HG03039 (cell line): ENCODE measurements at regions not wholly inside any gene's neighbourhood (a gene's known extent, or its start where the extent isn't known, plus 50 kb on each side); places are given as distances from the start of the nearest gene placed in this dataset.
"Not testable (repeated sequence)": the region's sequence is repeated elsewhere in the genome, so short reads cannot be mapped to it uniquely, and the experiment has no call there.

Experiments
- ATAC-seq: cut with Tn5 transposase; IDR thresholded peaks from one replicate; pipeline ENCODE4 v1.9.1; 2021; ENCODE audit warnings: mild to moderate bottlenecking, moderate library complexity; ENCODE audit not compliant: unreplicated experiment

DNA sequence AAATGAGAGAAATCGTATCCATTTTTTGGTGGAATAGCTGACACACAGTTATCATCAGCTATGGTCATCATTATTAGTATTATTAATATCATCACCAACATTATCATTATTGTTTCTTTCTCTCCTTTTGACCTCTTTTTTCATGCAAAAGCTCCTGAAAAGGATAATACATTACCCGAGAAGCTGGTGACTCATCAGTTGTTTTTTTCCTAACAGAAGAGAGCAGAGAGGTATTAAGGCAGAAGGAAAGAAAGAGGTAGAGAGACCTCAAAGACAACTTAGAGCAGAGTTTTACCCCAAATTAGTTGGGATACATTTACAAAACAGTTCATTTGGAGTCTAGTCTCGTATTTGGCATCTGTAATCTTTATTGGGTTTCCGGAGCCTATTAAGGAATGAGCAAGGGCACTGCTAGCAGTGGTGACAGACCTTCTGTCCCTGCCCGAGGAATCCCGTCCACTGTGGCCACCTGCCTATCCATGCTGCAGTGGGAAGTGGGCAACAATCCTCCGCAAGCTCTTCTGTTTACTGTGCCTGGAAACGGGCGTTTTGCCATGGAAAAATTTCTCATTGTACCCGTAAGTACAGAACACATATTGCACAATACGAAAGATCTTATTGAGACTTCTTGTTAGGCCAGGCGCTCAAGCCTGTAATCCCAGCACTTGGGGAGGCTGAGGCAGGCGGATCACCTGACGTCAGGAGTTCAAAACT is 170.0 kb upstream of the MKLN1 start:
- no peak for ATAC-seq

DNA sequence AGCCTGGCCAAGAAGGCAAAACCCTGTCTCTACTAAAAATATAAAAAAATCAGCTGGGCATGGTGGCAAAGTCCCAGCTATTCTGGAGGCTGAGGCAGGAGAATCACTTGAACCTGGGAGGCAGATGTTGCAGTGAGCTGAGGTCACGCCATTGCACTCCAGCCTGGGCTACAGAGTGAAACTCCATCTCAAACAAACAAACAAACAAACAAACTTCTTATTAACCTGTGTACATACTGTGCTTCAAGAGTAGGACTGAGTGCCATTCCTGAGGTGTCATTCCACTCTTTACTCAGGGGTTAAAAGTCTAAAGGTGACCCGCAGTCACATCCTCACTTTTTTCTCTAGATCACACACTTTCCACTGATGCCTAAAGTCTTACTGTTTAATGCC is 169.4 kb upstream of the MKLN1 start:
- not testable (repeated sequence) for ATAC-seq

DNA sequence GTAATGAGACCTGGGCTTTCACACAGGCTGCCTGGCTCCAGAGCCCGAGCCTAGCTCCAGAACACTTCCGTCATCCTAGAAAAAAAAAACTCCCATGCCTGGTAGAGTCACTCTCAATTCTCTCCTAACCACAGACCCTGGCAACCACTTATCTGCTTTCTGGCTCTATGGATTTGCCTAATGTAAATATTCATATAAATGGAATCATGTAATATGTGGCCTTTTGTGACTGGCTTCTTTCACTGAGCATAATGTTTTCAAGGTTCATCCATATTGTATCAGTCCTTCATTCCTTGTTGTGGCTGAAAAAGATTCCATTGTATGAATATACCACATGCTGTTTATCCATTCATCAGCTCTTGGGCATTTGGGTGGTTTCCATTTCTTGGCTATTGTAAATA is 167.7 kb upstream of the MKLN1 start:
- no peak for ATAC-seq

DNA sequence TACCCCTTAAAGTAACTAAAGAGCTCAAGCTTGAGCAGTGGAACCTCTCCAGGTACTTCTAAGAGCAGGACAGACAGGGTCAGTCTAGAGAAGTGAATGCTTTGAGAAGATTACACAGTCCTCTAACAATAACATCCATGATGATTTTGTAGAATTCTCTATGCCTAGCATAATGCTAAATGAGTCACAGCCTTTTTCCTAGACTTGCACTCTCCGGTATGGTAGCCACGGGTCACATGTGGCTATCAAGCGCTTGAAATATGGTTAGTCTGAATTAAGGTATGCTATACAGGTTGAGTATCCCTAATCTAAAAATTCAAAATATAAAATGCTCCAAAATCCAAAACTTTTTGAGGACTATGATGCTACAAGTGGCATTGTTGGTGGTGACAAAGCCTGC is 166.6 kb upstream of the MKLN1 start:
- no peak for ATAC-seq

DNA sequence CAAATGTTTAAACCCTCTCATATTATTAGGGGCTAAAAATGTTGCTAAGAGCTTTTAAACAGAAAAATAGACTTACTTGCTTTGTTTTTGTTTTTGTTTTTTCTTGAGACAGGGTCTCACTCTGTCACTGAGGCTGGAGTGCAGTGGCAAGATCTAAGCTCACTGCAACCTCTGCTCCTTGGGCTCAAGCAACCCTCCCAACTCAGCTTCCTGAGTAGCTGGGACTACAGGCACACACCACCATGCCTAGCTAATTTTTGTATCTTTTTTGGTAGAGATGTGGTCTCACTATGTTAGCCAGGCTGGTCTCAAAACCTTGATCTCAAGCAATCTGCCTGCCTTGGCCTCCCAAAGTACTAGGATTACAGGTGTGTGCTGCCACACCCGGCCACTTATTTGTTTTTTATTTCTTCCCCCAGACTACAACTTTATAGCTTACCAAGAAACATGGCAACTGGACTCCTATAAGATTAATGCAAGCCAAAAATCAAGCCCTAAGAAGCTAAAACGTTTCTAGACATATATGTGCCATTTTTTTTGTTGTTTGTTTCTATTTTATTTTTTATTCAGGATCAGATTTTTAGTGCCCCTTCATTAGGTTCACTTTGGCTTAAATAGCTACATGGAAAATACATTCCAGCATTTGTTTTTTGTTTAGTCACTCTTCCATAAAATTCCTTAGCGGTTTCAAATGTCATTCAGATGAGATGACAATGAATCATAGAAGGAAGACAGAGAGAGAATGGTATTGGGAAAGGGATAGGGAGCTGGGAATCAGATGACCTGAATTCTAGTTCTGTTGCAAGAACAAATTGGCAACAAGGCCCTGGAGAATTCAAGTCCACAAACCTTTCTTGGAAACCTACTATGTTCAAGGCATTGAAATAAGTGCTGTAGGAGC is 163.4 kb upstream of the MKLN1 start:
- no peak for ATAC-seq

DNA sequence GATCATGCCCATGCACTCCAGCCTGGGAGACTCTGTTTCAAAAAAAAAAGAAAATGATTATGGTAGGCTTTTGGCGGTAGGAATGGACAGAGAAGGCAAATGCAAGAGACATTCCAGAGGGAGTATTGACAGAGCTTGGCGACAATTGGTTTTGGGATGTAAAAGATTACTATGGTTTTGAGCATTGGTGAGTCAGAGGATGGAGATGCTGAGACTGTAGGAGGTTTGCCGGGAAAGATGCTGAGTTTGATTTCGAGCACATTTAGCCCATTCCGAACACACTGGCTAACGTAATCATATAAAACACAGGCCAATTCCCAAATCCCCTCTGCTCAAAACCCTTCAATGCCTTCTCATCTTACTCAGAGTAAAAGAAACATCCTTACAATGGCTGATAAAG is 161.6 kb upstream of the MKLN1 start:
- ATAC-seq: no peak

DNA sequence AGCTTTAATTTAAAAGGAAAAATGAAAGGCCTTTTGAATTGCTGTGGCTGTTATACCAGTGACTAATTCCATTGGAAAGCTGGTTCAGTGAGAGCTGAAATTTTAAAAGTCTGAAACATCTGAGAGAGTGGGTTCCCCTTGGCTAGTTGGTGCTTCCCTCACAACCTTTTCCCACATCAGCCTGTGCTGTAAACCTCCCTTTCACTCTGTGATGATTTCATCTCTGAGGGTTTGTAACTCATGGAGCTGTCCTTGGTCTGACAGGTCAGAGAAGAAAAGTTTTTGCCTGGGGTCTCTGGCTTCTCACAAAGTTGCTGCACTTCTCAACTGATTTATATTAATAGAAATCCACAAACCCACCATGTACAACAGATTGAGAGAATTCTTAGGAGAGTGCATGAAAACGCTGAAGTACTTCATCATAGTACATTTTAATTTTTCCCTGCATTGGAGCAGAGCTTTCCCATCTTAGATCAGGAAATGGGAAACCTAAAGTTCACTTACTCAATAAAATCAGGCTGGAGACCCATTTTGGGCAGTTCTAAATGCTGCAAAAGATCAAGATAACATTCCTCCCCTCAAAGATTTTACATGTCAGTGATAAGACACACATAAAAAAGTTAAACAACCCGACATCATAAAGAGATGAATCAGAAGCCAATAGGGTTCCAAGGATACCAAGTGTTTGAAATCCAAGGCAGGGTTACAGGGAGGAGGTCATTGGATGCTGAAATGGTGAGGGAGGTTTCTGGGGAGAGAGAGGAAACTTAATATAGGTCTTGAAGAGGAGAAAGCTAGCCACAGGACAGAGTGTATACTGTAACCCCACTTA is 157.0 kb upstream of the MKLN1 start:
- no peak for ATAC-seq

DNA sequence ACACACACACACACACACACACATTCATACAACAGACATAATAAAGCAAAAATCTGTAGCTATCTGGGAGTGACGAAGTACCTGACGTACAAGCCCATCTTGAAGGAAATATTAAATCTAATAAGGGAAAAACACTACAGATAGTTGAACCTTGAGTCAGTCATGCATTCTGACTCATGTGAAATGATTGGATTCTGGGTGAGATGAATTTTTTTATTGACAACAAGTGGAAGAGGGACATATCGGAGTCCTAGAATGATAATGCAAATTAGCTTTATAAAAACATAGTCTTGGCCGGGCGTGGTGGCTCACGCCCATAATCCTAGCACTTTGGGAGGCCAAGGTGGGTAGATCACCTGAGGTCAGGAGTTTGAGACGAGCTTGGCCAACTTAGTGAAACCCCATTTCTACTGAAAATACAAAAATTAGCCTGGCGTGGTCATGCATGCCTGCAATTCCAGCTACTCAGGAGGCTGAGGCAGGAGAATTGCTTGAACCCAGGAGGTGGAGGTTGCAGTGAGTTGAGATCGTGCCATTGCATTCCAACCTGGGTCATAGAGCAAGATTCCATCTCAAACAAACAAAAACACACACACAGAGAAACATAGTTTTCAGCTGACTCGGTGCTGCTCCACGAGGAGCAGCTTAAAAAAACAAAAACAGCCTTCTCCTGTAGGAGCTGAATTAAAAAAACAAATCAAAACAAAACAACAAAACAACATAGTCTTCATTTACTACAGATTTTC is 154.4 kb upstream of the MKLN1 start:
- no peak for ATAC-seq

DNA sequence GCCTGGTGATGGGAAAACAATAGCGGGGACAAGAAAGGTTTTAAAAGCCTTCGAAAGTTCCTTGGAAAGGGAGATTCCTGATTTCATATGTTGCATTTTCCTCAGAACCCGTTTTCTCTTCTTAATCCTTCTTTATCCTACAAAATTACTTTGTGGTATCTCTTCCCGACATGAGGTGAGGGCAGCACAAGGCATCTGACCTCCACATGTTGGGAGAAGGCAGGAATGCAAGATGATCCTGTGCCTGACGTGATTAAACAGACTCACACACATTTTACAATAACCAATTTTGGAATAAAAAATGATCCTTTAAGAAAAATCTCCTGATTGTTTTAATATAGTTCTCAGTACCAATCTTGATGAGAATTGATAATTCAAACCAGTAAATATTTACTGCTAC is 153.3 kb upstream of the MKLN1 start:
- ATAC-seq: no peak

DNA sequence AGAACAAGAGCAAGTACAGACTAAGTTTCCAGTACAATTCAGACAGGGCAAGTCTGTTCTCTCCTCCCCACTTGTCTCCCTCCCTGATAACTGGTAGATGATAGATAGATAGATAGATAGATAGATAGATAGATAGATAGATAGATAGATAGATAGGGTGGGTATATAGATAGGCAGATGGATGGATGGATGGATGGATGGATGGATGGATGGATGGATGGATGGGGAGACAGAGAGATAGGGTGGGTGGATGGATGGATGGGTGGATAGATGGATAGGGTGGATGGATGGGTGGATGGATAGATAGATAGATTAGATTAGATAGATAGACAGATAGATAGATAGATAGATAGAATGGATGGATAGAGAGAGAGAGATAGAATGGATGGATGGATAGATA is 152.8 kb upstream of the MKLN1 start:
- ATAC-seq: no peak

DNA sequence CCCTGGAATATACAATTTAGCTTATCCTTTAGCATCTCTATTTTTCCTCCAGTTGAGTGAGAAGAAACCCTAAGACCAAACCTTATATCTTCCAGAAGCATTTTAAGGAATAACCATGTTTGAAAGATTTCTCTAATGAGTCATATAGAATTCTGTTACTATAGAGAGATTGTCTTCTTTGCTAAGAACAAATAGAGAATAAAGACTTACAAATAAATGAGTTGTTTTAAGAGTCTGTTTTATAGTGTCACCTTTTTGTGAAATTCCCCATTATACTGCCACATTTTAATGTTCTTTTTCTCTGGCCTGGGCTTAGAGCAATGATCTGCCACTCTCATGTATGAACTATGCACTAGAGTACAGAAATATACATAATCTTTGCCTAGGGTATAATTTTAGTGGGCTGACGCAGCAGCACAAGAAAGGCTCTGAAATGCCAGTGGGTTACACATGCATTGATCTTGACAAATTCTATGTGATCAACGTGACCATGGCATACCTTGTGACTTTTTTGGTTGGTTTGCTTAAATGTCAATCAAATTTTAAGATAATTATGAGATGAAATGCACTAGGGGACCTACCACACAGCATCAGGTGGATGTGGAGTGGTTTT is 145.1 kb upstream of the MKLN1 start:
- ATAC-seq: no peak

DNA sequence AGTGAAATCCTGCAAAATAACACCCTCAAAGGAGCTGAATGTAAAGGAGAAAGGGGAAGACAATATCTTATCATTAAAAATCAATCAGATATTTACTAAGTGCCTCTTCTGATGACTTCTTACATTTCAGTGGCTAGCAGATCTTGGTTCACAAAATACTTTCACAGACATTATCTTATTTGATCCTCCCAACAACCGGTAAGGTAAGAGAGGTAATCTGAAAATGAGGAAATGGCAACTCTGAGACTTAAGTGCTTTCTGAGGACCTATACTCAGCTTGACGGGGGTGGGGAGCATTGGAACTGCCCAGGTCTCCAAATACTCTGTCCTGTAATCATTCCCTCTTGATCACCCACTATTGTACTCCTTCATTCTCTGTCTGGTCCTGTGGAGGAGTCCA is 144.6 kb upstream of the MKLN1 start:
- ATAC-seq: no peak

DNA sequence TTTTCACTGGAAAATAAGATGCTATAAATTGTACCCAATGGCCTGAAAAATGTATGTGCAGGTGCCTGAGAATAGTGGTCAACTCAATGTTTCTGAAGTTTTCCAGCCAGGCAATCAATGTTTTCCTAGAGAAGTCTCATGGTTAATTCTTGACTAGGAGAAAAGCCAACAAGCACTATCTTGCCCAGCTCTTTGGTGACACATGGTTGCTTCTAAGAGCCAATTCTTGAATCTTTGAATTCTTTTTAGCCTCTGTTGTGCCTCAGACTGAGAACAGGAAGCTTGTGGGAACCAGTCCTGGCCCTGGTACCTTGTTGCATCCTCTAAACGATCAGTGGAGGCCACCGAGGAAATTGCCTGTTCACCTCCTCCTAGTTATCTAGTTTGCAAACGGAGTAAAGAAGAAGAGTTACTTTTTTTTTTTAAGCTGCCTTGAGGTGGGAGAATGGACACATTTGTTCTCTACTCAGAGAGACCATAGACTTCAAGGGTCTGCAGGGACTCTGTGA is 144.0 kb upstream of the MKLN1 start:
- ATAC-seq: no peak

DNA sequence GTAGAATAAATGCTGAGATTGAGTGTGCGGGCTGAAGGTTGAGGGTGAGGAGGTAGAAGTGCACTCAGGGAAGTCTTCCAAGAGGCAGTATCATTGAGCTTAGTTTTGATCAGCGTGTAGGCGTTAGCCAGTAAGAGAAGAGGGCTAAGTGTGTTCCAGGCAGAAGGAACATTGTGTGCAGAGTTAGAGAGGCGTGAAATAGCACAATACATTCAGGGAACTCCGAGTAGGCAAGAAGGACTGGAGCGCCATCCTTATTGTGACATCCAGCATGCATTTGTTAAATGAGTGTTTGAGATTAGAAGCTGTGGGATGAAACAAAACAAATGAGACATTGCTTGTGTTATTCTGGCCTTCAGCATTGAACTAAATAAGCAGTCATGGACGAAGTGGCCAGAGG is 140.9 kb upstream of the MKLN1 start:
- no peak for ATAC-seq

DNA sequence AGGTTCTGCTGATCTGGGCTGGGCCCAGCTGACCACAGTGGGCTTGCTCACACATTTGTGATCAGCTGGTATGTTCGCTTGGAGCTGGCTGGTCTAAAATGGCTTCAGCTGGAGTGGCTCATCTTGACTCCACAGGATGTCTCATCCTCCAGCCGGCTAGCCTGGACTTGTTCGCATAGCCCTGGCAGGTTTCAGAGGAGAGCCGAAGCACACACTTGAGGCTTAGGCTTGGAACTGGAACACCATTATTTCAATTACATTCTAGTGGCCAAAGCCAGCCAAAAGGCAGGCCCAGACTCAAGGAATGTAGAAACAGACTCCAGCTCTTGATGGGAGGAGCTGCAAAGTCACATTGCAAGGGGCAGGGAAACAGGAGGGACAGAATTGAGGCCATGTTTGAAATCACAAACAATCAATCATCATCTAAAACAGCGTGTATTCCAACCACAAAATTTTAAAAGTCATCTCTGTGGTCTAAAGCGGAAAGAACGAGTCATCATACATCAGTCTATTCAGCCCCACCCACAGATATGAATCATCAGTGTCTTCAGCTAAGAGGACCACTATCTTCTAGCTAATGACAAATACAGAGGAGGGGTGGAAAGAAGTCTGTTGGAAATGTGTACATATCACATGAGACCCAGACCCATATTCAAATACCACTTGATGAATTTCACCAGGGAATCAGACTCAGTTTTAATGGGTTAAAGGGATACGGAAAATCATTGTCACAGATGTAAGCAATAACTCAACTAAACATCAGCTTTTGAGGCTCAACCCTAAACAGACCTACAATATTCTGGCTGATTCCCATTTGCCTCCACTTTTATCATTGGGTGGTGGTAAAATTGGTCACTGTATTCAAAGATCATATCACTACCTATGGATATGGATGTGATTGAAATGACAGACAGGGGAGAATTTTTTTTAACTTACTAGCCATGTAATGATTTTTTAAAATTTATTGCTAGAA is 139.0 kb upstream of the MKLN1 start:
- ATAC-seq: peak; percentile 72

DNA sequence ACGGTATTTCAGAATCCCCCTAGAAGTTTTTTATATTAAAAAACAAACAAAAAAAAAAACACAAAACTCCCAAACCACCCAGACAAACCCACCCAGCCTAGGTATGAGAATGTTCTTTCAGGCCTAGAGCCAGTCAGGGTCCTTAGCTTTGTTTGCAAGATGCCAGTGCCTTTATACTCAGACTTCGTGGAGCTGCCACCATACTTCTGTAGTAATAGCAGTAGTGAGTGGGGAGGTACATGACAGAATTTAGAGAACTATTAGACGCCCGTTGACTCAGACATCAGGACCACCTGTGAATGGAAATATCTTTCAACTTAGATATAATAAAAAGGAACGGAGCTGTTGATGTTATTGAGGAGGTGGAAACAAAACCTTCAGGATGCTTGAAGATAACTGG is 138.2 kb upstream of the MKLN1 start:
- no peak for ATAC-seq

DNA sequence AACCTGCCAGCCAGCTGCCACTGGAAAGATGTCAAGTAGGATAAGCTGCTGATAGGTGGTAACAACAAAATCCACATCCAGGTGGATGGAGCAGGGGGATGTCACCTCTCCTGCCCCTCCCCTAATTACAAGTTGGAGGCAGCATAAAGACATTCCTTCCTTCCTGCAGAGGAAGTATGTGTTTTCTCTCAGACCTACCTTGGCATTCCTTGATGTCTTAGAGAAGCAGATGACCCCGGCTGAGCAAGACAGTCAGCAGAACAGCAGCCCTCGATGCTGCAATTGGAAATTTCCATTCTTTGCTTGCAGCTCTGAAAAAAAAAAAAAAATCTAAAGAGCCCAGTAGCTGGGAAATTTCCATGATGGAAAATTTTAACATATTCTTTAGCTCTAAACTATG is 137.5 kb upstream of the MKLN1 start:
- ATAC-seq: no peak

DNA sequence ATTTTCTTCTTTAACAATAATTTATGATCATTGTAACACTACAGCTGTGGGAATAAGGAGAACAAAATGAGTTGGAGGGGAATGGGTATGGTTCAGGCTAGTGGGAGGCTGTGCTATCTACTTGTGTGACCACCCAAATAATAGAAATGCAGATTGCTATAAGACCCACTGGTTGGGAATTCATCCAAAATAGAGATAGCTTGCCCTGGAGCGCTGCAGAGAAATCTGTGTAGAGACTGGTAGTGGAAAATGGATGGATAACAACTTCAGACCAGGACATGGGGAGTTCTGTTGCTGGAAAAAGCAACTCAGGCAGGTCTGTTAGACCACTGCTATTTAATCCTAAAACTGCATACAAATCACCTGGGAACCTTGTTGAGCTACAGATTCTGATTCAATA is 137.1 kb upstream of the MKLN1 start:
- ATAC-seq: no peak
